ENCODE measurements at regions not wholly inside any gene's neighbourhood (a gene's known extent, or its start where the extent isn't known, plus 50 kb on each side); places are given as distances from the start of the nearest gene placed in this dataset.

GRCh38 chr9:3664044-3664443 lies 138.2 kb upstream of the RFX3 start:
- Histone ChIP-seq H3K27ac (ENCODE audit: low read length) (no peak overlapping the region), H3K4me3 (ENCODE audit: low read length) (no peak overlapping the region), H3K27me3 (ENCODE audit: control insufficient read depth, insufficient read depth, low read length) (no peaks in the 10 kb centered on the region), H3K9me3 (replicated peaks; ENCODE audit: control insufficient read depth, low read depth, low read length) (no peaks in the 10 kb centered on the region), H3K4me1 (ENCODE audit: control insufficient read depth, insufficient read depth, low read length) (no peaks in the 10 kb centered on the region), H3K36me3 (ENCODE audit: control insufficient read depth, insufficient read depth, low read length) (no peaks in the 10 kb centered on the region)
- peak; percentile 57 for DNase-seq
- WGBS (ENCODE audit: insufficient coverage): no CpG with 5 or more reads among the region's 1 CpG

GRCh38 chr9:3662671-3663070 lies 136.9 kb upstream of the RFX3 start:
- Histone ChIP-seq H3K36me3 (ENCODE audit: control insufficient read depth, insufficient read depth, low read length) (no peaks in the 10 kb centered on the region), H3K4me1 (ENCODE audit: control insufficient read depth, insufficient read depth, low read length) (no peaks in the 10 kb centered on the region), H3K4me3 (ENCODE audit: low read length) (no peak overlapping the region), H3K27ac (ENCODE audit: low read length) (no peak overlapping the region), H3K27me3 (ENCODE audit: control insufficient read depth, insufficient read depth, low read length) (no peaks in the 10 kb centered on the region), H3K9me3 (replicated peaks; ENCODE audit: control insufficient read depth, low read depth, low read length) (no peaks in the 10 kb centered on the region)
- no peak for DNase-seq
- no CpG with 5 or more reads among the region's 4 CpGs for WGBS (ENCODE audit: insufficient coverage)

- H3K4me1 ChIP-seq (ENCODE audit: control insufficient read depth, insufficient read depth, low read length): no peaks in the 10 kb centered on the region
- no peaks in the 10 kb centered on the region for H3K36me3 ChIP-seq (ENCODE audit: control insufficient read depth, insufficient read depth, low read length)
- H3K4me3 ChIP-seq (ENCODE audit: low read length): no peak overlapping the region
- H3K9me3 ChIP-seq (replicated peaks; ENCODE audit: control insufficient read depth, low read depth, low read length): no peaks in the 10 kb centered on the region
- DNase-seq: no peak
- no CpG with 5 or more reads among the region's 1 CpG for WGBS (ENCODE audit: insufficient coverage)
- H3K27ac ChIP-seq (ENCODE audit: low read length): no peak overlapping the region
- no peaks in the 10 kb centered on the region for H3K27me3 ChIP-seq (ENCODE audit: control insufficient read depth, insufficient read depth, low read length)
Measured at GRCh38 chr9:3660936-3661335, 135.1 kb upstream of the RFX3 start.

GRCh38 chr9:3659647-3660046 lies 133.8 kb upstream of the RFX3 start:
- H3K27me3 ChIP-seq (ENCODE audit: control insufficient read depth, insufficient read depth, low read length): no peaks in the 10 kb centered on the region
- no CpG with 5 or more reads among the region's 2 CpGs for WGBS (ENCODE audit: insufficient coverage)

GRCh38 chr9:3658964-3659363 lies 133.2 kb upstream of the RFX3 start:
- Histone ChIP-seq H3K4me1 (ENCODE audit: control insufficient read depth, insufficient read depth, low read length) (no peaks in the 10 kb centered on the region), H3K27ac (ENCODE audit: low read length) (no peak overlapping the region), H3K36me3 (ENCODE audit: control insufficient read depth, insufficient read depth, low read length) (no peaks in the 10 kb centered on the region), H3K27me3 (ENCODE audit: control insufficient read depth, insufficient read depth, low read length) (no peaks in the 10 kb centered on the region), H3K9me3 (replicated peaks; ENCODE audit: control insufficient read depth, low read depth, low read length) (no peaks in the 10 kb centered on the region), H3K4me3 (ENCODE audit: low read length) (no peak overlapping the region)
- 100% methylated on average over 1 of the region's 3 CpGs for WGBS (ENCODE audit: insufficient coverage)
- DNase-seq: no peak

More at GRCh38 chr9:3659647-3660046, 133.8 kb upstream of the RFX3 start:
- Histone ChIP-seq H3K9me3 (replicated peaks; ENCODE audit: control insufficient read depth, low read depth, low read length) (no peaks in the 10 kb centered on the region), H3K4me1 (ENCODE audit: control insufficient read depth, insufficient read depth, low read length) (no peaks in the 10 kb centered on the region), H3K27ac (ENCODE audit: low read length) (no peak overlapping the region), H3K36me3 (ENCODE audit: control insufficient read depth, insufficient read depth, low read length) (no peaks in the 10 kb centered on the region), H3K4me3 (ENCODE audit: low read length) (no peak overlapping the region)
- DNase-seq: no peak

- no CpG with 5 or more reads among the region's 2 CpGs for WGBS (ENCODE audit: insufficient coverage)
- H3K4me1 ChIP-seq (ENCODE audit: control insufficient read depth, insufficient read depth, low read length): no peaks in the 10 kb centered on the region
- H3K4me3 ChIP-seq (ENCODE audit: low read length): no peak overlapping the region
- DNase-seq: no peak
- H3K9me3 ChIP-seq (replicated peaks; ENCODE audit: control insufficient read depth, low read depth, low read length): no peaks in the 10 kb centered on the region
- no peak overlapping the region for H3K27ac ChIP-seq (ENCODE audit: low read length)
- H3K27me3 ChIP-seq (ENCODE audit: control insufficient read depth, insufficient read depth, low read length): no peaks in the 10 kb centered on the region
- H3K36me3 ChIP-seq (ENCODE audit: control insufficient read depth, insufficient read depth, low read length): no peaks in the 10 kb centered on the region
Measured at GRCh38 chr9:3656224-3656623, 130.4 kb upstream of the RFX3 start.

GRCh38 chr9:3650994-3651622 lies 125.3 kb upstream of the RFX3 start:
- no peak for DNase-seq
- no peak overlapping the region for H3K4me3 ChIP-seq (ENCODE audit: low read length)
- no peak overlapping the region for H3K27ac ChIP-seq (ENCODE audit: low read length)
- WGBS (ENCODE audit: insufficient coverage): 40% methylated on average over 3 of the region's 5 CpGs
- H3K27me3 ChIP-seq (ENCODE audit: control insufficient read depth, insufficient read depth, low read length): no peaks in the 10 kb centered on the region
- no peaks in the 10 kb centered on the region for H3K36me3 ChIP-seq (ENCODE audit: control insufficient read depth, insufficient read depth, low read length)
- no peaks in the 10 kb centered on the region for H3K9me3 ChIP-seq (replicated peaks; ENCODE audit: control insufficient read depth, low read depth, low read length)
- no peaks in the 10 kb centered on the region for H3K4me1 ChIP-seq (ENCODE audit: control insufficient read depth, insufficient read depth, low read length)

- DNase-seq: no peak
- H3K9me3 ChIP-seq (replicated peaks; ENCODE audit: control insufficient read depth, low read depth, low read length): no peaks in the 10 kb centered on the region
- no peaks in the 10 kb centered on the region for H3K27me3 ChIP-seq (ENCODE audit: control insufficient read depth, insufficient read depth, low read length)
- no peaks in the 10 kb centered on the region for H3K36me3 ChIP-seq (ENCODE audit: control insufficient read depth, insufficient read depth, low read length)
- no peak overlapping the region for H3K27ac ChIP-seq (ENCODE audit: low read length)
- WGBS (ENCODE audit: insufficient coverage): 80% methylated on average over 3 of the region's 4 CpGs
- no peaks in the 10 kb centered on the region for H3K4me1 ChIP-seq (ENCODE audit: control insufficient read depth, insufficient read depth, low read length)
- no peak overlapping the region for H3K4me3 ChIP-seq (ENCODE audit: low read length)
Measured at GRCh38 chr9:3648722-3649246, 123.0 kb upstream of the RFX3 start.

GRCh38 chr9:3648266-3648665 lies 122.5 kb upstream of the RFX3 start:
- H3K9me3 ChIP-seq (replicated peaks; ENCODE audit: control insufficient read depth, low read depth, low read length): no peaks in the 10 kb centered on the region
- H3K4me1 ChIP-seq (ENCODE audit: control insufficient read depth, insufficient read depth, low read length): no peaks in the 10 kb centered on the region
- H3K27me3 ChIP-seq (ENCODE audit: control insufficient read depth, insufficient read depth, low read length): no peaks in the 10 kb centered on the region
- H3K36me3 ChIP-seq (ENCODE audit: control insufficient read depth, insufficient read depth, low read length): no peaks in the 10 kb centered on the region
- no peak for DNase-seq
- no peak overlapping the region for H3K27ac ChIP-seq (ENCODE audit: low read length)
- H3K4me3 ChIP-seq (ENCODE audit: low read length): no peak overlapping the region
- no CpG with 5 or more reads among the region's 6 CpGs for WGBS (ENCODE audit: insufficient coverage)

- Histone ChIP-seq H3K4me3 (ENCODE audit: low read length) (no peak overlapping the region), H3K27me3 (ENCODE audit: control insufficient read depth, insufficient read depth, low read length) (no peaks in the 10 kb centered on the region), H3K27ac (ENCODE audit: low read length) (no peak overlapping the region), H3K4me1 (ENCODE audit: control insufficient read depth, insufficient read depth, low read length) (no peaks in the 10 kb centered on the region), H3K36me3 (ENCODE audit: control insufficient read depth, insufficient read depth, low read length) (no peaks in the 10 kb centered on the region), H3K9me3 (replicated peaks; ENCODE audit: control insufficient read depth, low read depth, low read length) (no peaks in the 10 kb centered on the region)
- DNase-seq: no peak
- no CpG with 5 or more reads among the region's 1 CpG for WGBS (ENCODE audit: insufficient coverage)
Measured at GRCh38 chr9:3647652-3648051, 121.9 kb upstream of the RFX3 start.

GRCh38 chr9:3646226-3646625 lies 120.4 kb upstream of the RFX3 start:
- no CpG with 5 or more reads among the region's 1 CpG for WGBS (ENCODE audit: insufficient coverage)
- no peak overlapping the region for H3K4me3 ChIP-seq (ENCODE audit: low read length)
- no peaks in the 10 kb centered on the region for H3K36me3 ChIP-seq (ENCODE audit: control insufficient read depth, insufficient read depth, low read length)
- no peaks in the 10 kb centered on the region for H3K4me1 ChIP-seq (ENCODE audit: control insufficient read depth, insufficient read depth, low read length)
- H3K27me3 ChIP-seq (ENCODE audit: control insufficient read depth, insufficient read depth, low read length): no peaks in the 10 kb centered on the region
- DNase-seq: no peak
- H3K27ac ChIP-seq (ENCODE audit: low read length): no peak overlapping the region
- H3K9me3 ChIP-seq (replicated peaks; ENCODE audit: control insufficient read depth, low read depth, low read length): no peaks in the 10 kb centered on the region
